T-helper 17 cell (primary cell): ENCODE measurements at regions not wholly inside any gene's neighbourhood (a gene's known extent, or its start where the extent isn't known, plus 50 kb on each side); places are given as distances from the start of the nearest gene placed in this dataset.
"Not testable (repeated sequence)": the region's sequence is repeated elsewhere in the genome, so short reads cannot be mapped to it uniquely, and the experiment has no call there.

ENCODE experiments used
- ATAC-seq: fragments of 150-1000 bp; cut with Tn5 transposase; 2 replicates; pipeline ENCODE4 v1.10.0; 2021; ENCODE audit warnings: mild to moderate bottlenecking, moderate library complexity
- DNase-seq, 3 donors: peaks; one replicate each; pipeline versions ENCODE4 v3.0.0 to v3.0.0-alpha.2; 2020 to 2021
- H3K9me3 ChIP-seq: one replicate; pipeline ENCODE4 v1.7.0; 2013; ENCODE audit warnings: low read length, mild to moderate bottlenecking; ENCODE audit not compliant: control insufficient read depth, poor library complexity, severe bottlenecking
- H3K27ac Mint-ChIP-seq: one replicate; pipeline ENCODE4 v1.8.0; 2022; ENCODE audit warnings: mild to moderate bottlenecking, moderate library complexity, mixed read lengths
- H3K27me3 Mint-ChIP-seq: one replicate; pipeline ENCODE4 v1.8.0; 2022; ENCODE audit warnings: mixed read lengths
- H3K36me3 Mint-ChIP-seq: one replicate; pipeline ENCODE4 v1.8.0; 2022; ENCODE audit warnings: low read depth, mixed read lengths
- H3K4me1 Mint-ChIP-seq: one replicate; pipeline ENCODE4 v1.8.0; 2022; ENCODE audit warnings: mild to moderate bottlenecking, mixed read lengths
- H3K4me3 Mint-ChIP-seq: one replicate; pipeline ENCODE4 v1.8.0; 2022; ENCODE audit warnings: mild to moderate bottlenecking, moderate library complexity, mixed read lengths

DNA sequence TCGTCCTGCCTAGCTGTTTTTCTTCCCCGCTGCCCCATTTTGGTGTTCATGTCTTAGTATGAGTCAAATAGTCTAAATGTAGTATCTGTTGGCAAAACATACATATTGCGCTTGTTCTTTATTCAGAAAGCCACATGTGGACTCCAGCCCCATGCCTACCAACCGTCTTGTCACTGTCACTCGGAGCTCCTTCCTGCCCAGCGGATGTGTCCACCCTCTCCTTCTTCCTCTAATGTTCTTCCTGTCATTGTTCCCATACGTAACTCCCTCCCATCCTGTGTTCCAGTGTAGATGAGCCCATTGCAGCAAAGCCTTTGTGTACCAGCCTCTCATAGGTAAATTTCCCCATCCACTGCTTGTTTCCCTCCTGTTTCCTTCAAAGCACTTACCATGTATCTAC is 120.5 kb downstream of the TMX1 start:
- no peaks in the 10 kb centered on the region for H3K9me3 ChIP-seq
- no peak overlapping the region for H3K27ac Mint-ChIP-seq
- H3K27me3 Mint-ChIP-seq: peaks cover 29% of the 10 kb centered on the region

DNA sequence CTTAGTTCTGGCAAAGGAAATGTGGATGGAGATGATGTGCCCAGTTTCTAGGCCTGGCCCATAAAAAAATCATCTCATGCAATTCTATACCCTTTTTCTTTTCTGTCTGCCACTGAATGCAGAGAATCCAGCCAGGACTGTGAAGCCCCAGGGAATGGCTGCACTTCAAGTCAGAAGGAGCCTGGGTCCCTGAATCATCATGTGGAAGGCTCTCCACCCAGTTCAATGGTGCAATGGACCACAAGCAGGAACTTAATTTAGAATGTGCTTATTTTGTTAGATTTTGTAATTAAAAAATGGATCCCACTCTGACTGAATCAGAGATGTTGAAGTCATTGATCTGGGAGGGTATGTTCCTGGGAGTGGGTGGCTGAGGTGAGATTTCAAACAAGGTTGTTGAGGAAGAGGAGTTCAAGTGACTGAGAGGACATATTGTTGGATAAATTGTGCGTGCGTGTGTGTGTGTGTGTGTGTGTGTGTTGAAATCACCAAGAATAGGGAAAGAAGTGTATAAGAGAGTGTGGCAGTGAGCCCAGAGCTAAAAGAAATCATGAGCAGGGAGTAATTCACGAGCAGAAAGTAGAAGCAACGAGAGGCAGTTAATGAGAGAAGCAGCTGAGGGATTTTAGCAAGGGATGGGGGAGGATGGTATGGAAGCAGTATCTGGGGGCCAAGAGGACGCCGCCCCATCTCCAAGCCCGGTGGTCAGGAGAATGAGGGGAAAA is 125.4 kb downstream of the TMX1 start:
- no peak for ATAC-seq
- H3K27me3 Mint-ChIP-seq: peaks cover 32% of the 10 kb centered on the region

More for the DNA sequence above, 120.5 kb downstream of the TMX1 start:
- Mint-ChIP-seq H3K4me1 (peaks cover 3% of the 10 kb centered on the region), H3K4me3 (no peak overlapping the region), H3K36me3 (peaks cover 2% of the 10 kb centered on the region)
- DNase-seq (no peak), ATAC-seq (no peak)

DNA sequence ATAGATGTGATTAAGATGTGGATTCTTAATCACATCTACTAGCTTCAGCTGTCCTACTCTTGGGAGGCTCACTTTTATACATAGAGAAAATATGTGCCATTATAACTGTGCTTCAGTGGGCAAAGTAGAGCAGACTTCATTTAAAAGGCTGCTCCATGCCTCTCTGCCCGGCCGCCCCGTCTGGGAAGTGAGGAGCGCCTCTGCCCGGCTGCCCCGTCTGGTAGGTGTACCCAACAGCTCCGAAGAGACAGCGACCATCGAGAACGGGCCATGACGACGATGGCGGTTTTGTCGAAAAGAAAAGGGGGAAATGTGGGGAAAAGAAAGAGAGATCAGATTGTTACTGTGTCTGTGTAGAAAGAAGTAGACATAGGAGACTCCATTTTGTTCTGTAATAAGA is 126.4 kb downstream of the TMX1 start:
- not testable (repeated sequence) for H3K36me3 Mint-ChIP-seq, DNase-seq, H3K4me1 Mint-ChIP-seq, H3K9me3 ChIP-seq, H3K27ac Mint-ChIP-seq, H3K4me3 Mint-ChIP-seq, ATAC-seq
- peaks cover 30% of the 10 kb centered on the region for H3K27me3 Mint-ChIP-seq

More for the DNA sequence above, 125.4 kb downstream of the TMX1 start:
- no peak overlapping the region for H3K27ac Mint-ChIP-seq
- no peak for DNase-seq
- H3K4me3 Mint-ChIP-seq: no peak overlapping the region
- no peaks in the 10 kb centered on the region for H3K9me3 ChIP-seq
- H3K36me3 Mint-ChIP-seq: peaks cover 2% of the 10 kb centered on the region
- H3K4me1 Mint-ChIP-seq: peaks cover 3% of the 10 kb centered on the region

DNA sequence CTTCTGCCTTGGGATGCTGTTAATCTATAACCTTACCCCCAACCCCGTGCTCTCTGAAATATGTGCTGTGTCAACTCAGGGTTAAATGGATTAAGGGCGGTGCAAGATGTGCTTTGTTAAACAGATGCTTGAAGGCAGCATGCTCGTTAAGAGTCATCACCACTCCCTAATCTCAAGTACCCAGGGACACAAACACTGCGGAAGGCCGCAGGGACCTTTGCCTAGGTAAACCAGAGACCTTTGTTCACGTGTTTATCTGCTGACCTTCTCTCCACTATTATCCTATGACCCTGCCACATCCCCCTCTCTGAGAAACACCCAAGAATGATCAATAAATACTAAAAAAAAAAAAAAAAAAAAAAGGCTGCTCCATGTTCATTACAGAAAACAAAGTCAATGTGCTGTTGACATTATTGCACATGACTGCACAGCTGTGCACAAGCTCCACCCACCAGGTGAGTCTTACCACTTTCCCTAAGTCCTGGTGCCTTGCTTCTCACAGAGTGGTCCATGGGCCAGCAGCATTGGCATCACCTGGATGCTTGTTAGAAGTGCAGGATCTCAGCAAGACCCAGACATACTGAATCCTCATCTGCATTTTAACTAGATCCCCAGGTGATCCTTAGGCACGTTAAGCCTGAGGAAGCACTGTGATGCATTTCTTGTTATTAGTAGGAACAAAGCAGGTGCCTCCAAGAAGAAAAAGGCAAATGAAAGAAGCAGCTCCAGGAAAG is 127.0 kb downstream of the TMX1 start:
- not testable (repeated sequence) for H3K4me1 Mint-ChIP-seq, H3K9me3 ChIP-seq, ATAC-seq, H3K36me3 Mint-ChIP-seq, DNase-seq, H3K4me3 Mint-ChIP-seq, H3K27ac Mint-ChIP-seq
- peaks cover 30% of the 10 kb centered on the region for H3K27me3 Mint-ChIP-seq

DNA sequence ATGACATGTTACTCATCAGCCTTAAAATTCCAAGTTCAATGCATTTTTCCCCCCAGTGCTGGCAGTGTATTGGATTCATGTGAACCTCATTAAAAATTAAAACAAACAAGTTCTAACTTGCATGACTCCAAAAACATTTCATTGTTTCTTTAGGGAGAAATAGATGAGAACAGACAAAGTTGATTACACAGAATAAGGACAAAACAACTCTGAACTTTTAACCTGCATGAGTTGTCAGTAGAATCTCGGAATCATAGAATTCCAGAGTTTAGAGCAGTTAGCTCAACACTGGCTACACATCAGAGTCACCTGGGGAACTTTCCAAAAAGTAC is 127.5 kb downstream of the TMX1 start:
- no peaks in the 10 kb centered on the region for H3K9me3 ChIP-seq
- ATAC-seq (no peak), DNase-seq (no peak)
- no peak overlapping the region for H3K27ac Mint-ChIP-seq
- H3K27me3 Mint-ChIP-seq: peaks cover 29% of the 10 kb centered on the region
- peaks cover 2% of the 10 kb centered on the region for H3K36me3 Mint-ChIP-seq
- H3K4me1 Mint-ChIP-seq: no peaks in the 10 kb centered on the region
- H3K4me3 Mint-ChIP-seq: no peak overlapping the region

DNA sequence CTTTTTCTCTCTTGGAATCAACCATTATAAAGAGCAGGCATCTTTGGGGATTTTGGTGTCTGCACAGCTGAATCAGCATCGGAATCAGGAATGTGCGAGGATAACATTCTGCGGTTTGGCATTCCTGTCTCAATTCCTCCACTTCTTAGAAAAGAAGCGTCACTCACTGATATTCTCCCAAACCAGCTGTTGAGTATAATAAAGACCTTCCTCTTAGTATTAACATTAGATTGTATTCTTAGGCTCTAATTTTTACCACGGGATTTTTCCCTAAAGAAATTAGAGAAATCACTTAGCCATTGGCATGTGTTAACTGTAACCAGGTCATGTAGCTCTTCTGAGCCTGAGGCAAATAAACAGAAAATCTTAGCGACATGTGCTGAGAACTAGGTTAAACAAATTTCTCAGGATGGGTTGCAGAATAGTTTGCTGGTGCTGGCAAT is 128.7 kb downstream of the TMX1 start:
- peaks cover 29% of the 10 kb centered on the region for H3K27me3 Mint-ChIP-seq
- H3K4me3 Mint-ChIP-seq: no peak overlapping the region
- H3K27ac Mint-ChIP-seq: no peak overlapping the region
- peaks cover 2% of the 10 kb centered on the region for H3K36me3 Mint-ChIP-seq
- no peaks in the 10 kb centered on the region for H3K9me3 ChIP-seq
- no peaks in the 10 kb centered on the region for H3K4me1 Mint-ChIP-seq
- DNase-seq: no peak
- ATAC-seq: no peak

DNA sequence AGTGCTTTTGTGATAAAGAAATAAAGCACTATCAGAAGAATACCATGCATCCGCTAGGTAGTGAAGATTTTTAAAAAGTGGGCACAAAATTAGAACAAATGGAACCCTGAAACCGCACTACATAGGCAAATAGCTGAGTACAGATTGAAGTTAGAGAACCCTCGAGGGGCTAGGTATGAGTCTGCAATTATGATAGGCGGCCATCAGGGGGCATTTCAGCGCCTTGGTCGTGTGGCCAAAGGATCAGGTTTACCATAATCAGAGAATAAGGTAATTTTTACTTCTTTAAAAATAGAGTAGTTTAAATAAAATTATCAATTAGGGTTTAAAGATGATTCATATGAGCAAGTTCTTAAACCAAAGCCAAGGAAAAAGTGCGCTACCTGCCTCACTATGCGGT is 129.8 kb downstream of the TMX1 start:
- H3K27ac Mint-ChIP-seq: no peak overlapping the region
- peaks cover 2% of the 10 kb centered on the region for H3K36me3 Mint-ChIP-seq
- peaks cover 29% of the 10 kb centered on the region for H3K27me3 Mint-ChIP-seq
- no peak for DNase-seq
- H3K4me1 Mint-ChIP-seq: no peaks in the 10 kb centered on the region
- no peak for ATAC-seq
- H3K9me3 ChIP-seq: no peaks in the 10 kb centered on the region
- no peak overlapping the region for H3K4me3 Mint-ChIP-seq

DNA sequence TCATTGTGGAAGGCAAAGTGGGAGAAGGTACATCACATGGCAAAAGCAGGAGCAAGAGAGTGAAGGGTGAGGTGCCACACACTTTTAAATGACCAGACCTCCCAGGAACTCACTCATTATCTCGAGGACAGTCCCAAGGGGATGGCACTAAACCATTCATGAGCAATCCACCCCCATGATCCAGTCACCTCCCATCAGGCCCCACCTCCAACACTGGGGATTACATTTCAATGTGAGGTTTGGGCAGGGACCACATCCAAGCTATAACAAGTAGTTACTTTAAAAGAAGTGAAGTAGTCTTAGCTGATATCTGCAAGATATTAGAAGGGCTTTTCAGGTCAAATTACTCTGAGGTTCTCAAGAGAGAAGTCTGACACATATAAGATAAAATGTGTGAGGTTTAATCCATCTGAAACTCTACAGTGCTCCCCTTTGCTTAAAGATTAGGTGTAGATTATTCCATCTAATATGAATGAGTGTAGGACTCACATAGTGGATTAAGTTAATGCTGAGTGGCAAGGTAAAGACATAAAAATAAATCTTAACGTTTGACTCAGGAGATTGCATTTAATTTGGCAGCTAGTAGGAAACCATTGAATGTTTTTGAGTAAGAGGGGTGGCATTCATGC is 130.8 kb downstream of the TMX1 start:
- Mint-ChIP-seq H3K27ac (no peak overlapping the region), H3K4me3 (no peak overlapping the region), H3K4me1 (no peaks in the 10 kb centered on the region), H3K27me3 (peaks cover 29% of the 10 kb centered on the region), H3K36me3 (peaks cover 2% of the 10 kb centered on the region)
- no peaks in the 10 kb centered on the region for H3K9me3 ChIP-seq
- no peak for DNase-seq
- no peak for ATAC-seq

DNA sequence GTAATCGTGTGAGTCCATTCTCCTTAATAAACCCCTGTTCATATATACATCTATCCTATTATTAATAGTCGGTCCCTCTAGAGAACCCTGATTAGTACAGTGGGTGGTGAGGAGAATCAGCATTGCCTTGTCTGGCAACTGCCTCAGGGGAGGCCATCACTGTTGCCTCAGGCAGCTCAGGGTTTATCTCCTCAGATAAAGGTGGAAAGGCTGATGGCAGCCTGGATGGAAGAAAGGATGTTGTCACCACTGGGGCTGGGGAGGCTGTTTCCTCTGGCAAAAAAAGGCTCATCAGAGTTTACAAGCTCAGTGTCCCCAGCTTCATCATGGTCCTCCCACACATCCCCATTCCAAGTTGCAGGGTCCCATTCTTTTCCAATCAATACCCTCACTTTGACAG is 137.1 kb downstream of the TMX1 start:
- not testable (repeated sequence) for H3K4me3 Mint-ChIP-seq, H3K4me1 Mint-ChIP-seq, H3K36me3 Mint-ChIP-seq, H3K27ac Mint-ChIP-seq, DNase-seq, H3K9me3 ChIP-seq, ATAC-seq, H3K27me3 Mint-ChIP-seq

DNA sequence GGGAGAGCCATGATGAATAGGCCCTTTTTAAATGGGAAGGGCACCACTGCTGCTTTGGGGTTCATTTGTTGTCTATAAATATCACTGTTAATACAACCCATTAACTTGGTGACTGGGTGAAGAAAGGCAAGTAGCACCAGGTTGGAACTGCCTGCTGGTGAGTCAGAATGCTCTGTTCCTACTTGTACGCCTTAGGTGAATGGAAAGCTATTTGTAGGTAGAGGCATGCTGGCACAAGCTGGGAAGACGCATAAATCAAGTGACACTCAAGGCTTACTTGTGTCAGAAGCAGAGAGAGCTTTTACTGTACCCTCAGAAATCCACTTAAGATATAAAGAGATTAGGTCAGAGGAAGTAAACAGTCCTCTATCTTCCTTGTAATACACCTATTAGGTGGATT is 142.5 kb downstream of the TMX1 start:
- Mint-ChIP-seq H3K4me1 (no peaks in the 10 kb centered on the region), H3K27ac (no peak overlapping the region), H3K27me3 (peaks cover 36% of the 10 kb centered on the region), H3K36me3 (no peaks in the 10 kb centered on the region), H3K4me3 (no peak overlapping the region)
- ATAC-seq (no peak), DNase-seq (no peak)
- no peaks in the 10 kb centered on the region for H3K9me3 ChIP-seq

DNA sequence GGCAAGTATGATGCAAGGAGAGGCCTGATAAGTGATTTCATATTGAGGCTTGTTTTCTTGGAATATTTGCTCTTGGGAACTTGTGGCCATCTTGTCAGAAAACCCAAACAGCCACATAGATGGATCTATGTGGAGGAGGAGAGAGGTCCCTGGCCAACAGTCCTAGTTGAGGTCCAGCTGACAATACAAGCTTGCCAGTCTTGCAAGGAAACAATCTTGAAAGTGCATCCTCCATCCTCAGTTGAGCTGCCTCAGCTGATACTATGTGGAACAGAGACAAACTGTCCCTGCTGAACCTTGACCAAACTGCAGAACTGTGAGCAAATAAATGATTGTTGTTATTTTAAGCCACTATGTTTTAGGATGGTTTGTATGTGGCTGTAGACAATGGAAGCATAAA is 146.4 kb downstream of the TMX1 start:
- H3K27ac Mint-ChIP-seq: no peak overlapping the region

DNA sequence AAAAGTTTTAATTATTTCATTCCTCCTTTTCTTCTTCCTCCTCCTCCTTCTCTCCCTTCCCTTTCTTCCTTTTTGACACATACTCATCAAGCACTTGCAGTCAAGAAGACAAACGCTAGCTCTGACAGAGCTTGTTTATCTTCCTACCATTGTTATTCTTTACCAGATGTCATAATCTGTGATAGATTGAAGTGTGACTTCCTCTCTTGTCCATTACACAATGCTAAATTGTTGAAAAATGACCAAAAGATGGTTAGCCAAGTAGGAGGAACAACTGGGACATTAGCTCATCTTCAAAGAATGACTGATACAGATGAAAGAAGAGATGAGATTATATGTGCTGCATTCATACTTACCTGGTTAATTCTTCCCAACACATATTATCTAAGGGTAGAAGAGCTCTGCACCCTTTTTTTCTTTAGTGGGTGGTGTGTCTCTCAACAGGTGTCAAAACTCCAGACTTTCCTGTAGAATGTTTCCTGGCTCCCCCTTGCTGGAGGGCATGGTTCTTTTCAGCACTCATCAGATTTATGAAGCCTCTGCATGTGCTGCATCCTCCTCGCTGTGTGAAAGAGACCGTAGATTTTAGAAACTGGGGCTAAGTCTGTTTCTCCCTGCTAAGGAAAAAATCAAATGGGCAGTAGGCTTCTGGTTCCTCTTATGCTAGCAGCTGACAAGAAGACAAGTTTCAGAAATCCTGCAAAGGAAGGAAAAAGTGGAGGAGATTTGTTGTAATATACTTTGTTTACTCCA is 147.1 kb downstream of the TMX1 start:
- no peak for DNase-seq
- Mint-ChIP-seq H3K27ac (no peak overlapping the region), H3K4me1 (no peaks in the 10 kb centered on the region), H3K36me3 (peaks cover 2% of the 10 kb centered on the region), H3K27me3 (peaks cover 40% of the 10 kb centered on the region), H3K4me3 (no peak overlapping the region)
- no peaks in the 10 kb centered on the region for H3K9me3 ChIP-seq
- no peak for ATAC-seq

More for the DNA sequence above, 146.4 kb downstream of the TMX1 start:
- DNase-seq (no peak), ATAC-seq (no peak)
- Mint-ChIP-seq H3K4me3 (no peak overlapping the region), H3K27me3 (peaks cover 40% of the 10 kb centered on the region), H3K4me1 (no peaks in the 10 kb centered on the region), H3K36me3 (peaks cover 2% of the 10 kb centered on the region)
- H3K9me3 ChIP-seq: no peaks in the 10 kb centered on the region

DNA sequence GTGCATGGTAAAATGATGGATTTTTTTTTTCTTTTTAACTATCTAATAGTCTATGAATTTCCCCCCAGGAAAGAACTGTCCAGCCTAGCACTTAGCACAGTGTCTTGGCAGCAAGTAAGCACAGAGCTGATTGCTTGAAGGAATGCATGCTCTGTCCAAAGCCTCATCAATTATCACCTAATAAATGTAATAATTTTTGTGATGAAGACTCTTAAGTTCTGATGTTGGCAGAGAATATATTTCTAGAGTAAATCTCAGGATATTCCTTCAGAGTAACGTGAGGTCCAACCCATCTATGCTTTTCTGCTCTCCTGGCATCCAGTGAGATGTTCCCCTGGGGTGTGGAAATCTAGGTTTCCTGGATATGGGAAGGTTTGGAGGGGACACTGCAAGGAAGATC is 152.4 kb downstream of the TMX1 start:
- ATAC-seq: no peak
- peaks cover 2% of the 10 kb centered on the region for H3K36me3 Mint-ChIP-seq
- no peaks in the 10 kb centered on the region for H3K4me1 Mint-ChIP-seq
- no peak for DNase-seq
- H3K27ac Mint-ChIP-seq: no peak overlapping the region
- peaks cover 51% of the 10 kb centered on the region for H3K27me3 Mint-ChIP-seq
- no peak overlapping the region for H3K4me3 Mint-ChIP-seq
- no peaks in the 10 kb centered on the region for H3K9me3 ChIP-seq
